CD4-positive, alpha-beta T cell treated with Interleukin-10 for 1 hour (primary cell): ENCODE measurements at regions not wholly inside any gene's neighbourhood (a gene's known extent, or its start where the extent isn't known, plus 50 kb on each side); places are given as distances from the start of the nearest gene placed in this dataset.
"Not testable (repeated sequence)": the region's sequence is repeated elsewhere in the genome, so short reads cannot be mapped to it uniquely, and the experiment has no call there.

ENCODE experiments used
- DNase-seq: peaks from one replicate; pipeline ENCODE4 v3.0.0-alpha.2; 2020

DNA sequence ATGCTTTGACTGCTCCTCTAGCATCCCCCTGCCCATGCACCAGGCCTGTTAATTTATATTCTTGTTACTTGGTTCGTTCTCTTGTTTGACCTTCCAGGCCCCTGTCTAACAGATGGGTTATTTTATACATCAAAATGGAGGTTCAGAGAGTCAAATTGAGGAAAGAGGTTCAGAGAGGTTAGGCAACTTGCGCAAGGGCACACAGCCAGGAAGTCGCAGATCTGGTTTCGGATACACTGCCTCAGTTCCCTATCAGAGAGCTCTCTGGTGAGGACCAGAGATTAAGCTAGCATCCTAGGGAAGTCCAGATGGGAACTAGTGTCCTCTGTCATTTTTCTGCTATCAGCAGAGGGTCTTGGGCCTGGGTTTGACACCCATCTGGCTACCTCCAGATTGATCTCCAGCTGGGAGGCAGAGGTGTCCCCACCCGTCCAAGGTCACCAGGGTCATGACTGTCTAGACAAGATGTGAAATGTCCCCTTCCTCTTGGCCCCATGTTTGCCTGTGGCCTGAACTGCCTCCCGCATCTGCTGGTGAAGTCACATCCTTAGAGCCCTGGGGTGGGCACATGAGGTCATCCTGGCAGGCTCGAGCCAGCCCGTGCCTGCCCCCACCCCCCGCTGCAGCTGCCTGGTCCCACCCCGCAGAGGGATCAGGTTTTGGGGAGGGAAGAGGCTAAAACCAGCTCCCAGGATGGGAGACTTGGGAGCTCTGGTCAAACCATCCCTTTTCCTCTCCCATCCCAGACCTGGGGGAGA, 84.3 kb upstream of the NCOR2 start:
- DNase-seq = no peak

GRCh38 chr12:124650912-124651311, 83.5 kb upstream of the NCOR2 start:
- DNase-seq = no peak

GRCh38 chr12:124648710-124649384, 81.4 kb upstream of the NCOR2 start:
- no peak for DNase-seq

DNA sequence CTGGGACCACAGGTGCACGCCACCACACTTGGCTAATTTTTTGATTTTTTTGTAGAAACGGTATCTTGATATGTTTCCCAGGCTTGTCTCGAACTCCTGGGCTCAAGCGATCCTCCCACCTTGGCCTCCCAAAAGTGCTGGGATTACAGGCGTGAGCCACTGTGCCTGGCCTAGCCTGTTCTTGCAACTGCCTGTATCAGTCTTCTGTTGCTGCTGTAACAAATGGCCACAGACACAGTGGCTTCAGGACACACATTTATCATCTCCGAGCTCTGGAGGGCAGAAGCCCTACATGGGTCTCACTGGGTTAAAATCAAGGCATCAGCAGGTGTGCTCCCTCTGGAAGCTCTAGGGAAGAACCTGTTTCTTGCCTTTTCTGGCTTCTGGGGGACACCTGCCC, 79.9 kb upstream of the NCOR2 start:
- DNase-seq = no peak

DNA sequence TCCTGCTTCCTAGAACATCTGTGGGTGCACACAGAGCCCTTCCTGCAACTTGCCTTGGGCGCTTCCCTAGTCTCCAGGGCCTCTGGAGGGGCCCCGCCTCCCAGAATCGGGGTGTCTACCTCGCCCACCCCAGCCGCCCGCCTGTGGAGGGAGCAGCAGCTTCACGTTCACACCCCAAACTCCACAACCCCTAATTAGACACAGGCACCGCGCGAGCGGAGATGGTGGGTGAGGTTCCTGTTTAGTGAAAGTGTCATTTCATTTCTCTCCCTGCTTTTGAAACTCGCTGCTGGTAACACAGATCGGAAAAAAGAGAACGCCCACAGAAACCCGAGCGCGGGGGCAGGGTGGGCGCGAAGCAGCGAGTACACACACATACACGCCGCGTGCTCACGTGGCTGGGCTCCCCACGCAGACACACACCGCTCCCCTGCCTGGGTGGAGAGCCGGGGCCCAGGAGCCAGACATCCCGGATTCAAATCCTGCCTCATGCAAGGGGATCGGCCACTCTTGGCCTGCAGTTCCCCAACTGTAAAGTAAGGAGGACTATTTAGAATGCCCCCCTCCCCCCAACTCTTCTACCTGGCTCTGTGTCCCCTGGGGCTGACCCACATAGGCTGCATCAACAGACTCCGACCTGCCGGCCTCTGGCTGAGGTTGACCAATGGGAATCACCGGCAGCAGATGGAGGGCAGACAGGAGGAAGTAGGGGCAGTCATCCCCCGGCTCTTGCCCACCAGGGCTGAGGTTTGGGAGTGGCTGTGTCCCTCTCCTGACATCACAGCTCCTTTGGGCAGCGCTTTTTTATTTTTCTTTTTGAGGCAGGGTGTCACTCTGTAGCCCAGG, 79.2 kb upstream of the NCOR2 start:
- DNase-seq = no peak

DNA sequence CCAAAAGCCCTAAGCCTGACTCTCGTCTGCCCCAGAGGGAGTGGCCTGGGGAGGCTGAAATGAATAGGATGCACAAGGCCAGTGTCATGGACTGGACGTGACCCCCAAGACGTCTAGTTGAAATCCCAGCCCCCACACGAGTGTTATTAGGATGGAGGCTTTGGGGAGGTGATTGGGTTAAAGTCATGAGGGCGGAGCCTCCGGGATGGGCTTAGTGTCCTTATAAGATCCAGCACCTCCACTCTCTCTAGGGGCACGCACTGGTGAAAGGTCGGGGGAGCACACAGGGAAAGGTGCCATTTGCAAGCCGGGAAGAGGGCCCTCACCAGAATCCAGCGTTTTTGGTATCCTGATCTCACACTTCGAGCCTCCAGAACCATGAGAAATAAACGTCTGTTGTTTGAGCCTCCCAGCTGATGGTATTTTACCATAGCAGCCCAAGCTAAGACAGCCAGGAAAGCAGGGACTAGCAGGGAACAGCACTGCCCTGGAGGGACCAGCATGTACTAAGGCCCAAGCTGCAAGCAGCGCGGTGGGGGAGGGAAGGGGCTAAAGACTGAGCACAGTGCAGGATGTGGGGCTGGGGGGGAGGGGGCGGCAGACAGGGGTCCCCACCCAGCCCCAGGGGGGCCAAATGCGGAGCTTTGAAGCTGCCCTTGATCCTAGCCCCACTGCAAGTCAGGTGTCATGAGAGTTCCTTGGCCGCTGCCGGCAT, 78.3 kb upstream of the NCOR2 start:
- DNase-seq = no peak

- not testable (repeated sequence) for DNase-seq
Measured at GRCh38 chr12:124643768-124644167, 76.4 kb upstream of the NCOR2 start.

- DNase-seq = no peak
Measured at GRCh38 chr12:124642105-124642504, 74.7 kb upstream of the NCOR2 start.

DNA sequence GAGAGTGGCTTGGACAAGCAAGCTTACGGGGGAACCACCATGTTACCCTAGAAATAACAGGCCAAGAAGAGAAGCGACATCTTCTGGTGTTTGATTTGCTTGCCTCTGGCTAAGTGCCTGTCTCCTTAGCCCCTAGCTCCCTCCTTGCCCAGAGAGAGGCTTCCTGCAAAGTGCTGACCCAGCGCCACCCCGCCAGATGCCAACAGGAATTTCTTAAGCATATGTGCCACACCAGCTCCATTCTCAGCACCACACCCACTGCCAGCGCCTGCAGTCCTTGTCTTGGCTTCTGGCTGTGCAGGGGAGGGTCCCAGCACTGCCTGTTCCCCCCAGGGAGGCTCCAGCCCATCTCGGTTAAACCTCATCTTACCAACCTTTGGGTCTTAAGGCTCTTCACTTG, 74.2 kb upstream of the NCOR2 start:
- no peak for DNase-seq

DNA sequence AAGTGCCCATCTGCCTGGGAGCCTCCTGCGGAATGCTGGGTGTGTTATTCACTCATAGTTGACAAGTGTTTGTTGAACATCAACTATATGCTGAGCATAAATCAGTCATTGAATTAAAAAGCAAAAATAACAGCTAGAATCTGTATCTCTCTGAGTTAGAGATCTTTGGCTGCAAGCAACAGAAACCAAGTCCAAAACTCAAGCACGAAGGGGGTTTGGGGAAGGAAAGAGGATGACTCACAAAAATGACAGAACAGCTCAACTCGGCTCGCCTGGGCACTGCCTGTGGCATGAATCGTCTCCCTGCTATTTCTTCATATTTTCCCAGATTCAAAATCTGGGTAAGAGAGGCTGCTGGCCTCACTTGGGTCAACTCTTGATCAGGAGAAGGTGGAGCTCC, 72.6 kb upstream of the NCOR2 start:
- no peak for DNase-seq

DNA sequence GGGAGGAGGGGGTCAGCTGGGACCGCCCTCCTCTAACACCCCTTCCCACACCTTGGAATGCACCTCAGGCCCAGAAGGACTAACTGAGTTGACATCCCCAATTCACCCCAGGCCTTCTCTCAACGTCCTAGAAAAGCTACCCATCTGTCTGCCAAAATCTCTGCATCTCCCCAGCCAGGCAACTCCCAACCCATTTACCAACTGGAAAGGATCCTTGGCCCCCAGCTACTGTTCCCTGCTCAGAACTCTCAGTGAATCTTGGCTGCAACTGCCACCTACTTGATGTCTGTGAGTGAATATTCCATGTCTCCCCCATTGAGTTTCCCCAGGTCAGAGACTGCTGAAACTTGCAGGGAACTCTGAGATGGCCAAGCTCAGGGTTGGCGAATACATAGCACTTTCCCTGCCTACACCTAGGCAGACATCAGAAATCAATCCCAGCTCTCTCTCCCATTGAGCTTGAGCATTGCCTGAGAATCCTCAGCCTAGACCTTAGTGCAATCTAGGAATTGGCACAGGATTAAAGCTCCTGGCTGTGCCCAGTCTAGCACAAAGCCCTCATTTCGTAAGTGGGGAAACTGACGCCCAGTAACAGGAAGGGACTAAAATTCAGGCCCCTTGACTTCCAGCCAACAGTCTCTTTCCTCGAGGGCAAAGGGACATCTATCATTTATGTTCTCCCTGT, 71.9 kb upstream of the NCOR2 start:
- no peak for DNase-seq

GRCh38 chr12:124637581-124637981, 70.2 kb upstream of the NCOR2 start:
- no peak for DNase-seq

DNA sequence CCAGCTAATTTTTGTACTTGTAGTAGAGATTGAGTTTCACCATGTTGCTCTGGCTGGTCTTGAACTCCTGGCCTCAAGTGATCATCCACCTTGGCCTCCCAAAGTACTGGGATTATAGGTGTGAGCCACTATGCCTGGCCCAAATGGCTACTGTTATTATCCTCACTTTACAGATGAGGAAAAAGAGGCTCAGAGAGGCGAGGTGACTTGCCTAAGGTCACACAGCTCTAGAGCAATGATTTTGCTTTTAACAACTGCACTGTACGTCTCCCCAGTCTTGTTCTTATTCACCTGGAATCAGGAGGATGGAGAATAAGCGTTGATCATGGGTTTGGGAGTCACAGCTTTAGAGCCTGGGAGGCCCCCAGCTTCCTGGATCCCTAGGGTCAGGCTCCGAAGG, 69.8 kb upstream of the NCOR2 start:
- DNase-seq = no peak

GRCh38 chr12:124636138-124636978, 68.9 kb upstream of the NCOR2 start:
- DNase-seq = peak; percentile 61

DNA sequence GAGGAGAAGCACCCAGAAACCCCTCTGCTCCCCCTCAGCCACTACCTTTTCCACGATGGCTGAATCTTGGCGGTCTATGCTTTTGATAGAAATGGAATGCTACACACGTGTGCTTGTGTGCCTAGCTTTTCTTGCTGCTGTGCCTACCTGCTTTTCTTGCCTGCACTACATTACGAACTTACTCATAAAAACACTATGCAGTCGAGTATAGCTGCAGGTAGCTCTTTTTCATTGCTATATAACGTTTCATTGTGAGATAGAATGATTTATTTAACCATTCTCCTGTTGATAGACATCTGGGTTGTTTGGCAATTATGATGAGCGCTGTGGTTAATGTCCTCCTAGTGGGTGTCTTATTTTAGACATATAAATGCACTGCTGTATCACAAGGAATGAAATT, 67.9 kb upstream of the NCOR2 start:
- no peak for DNase-seq

GRCh38 chr12:124633365-124634362, 66.3 kb upstream of the NCOR2 start:
- no peak for DNase-seq

DNA sequence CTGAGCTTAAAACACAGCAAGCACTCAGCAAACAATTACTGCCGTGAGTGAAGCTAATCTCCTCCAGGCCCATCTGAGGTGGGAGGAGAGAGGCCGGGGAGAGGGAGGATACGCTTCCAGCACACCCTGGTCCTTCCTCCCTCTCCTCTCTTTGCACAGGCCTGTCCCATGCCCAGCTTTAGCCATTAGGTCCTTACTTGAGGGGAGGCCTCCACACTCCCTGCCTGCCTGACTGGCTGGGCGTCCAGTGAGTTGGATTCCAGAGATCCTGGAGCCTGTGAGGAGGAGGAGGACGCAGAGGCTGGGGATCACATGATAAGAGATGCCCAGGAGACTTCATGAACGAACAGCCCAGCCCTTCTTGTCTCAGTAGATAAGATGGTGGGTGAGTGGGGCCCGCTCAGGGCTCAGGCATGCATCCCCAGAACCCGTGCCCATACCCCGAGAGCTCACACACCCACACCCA, 65.1 kb upstream of the NCOR2 start:
- DNase-seq = no peak

GRCh38 chr12:124631681-124632256, 64.4 kb upstream of the NCOR2 start:
- no peak for DNase-seq

- DNase-seq = no peak
Measured at GRCh38 chr12:124630791-124631313, 63.4 kb upstream of the NCOR2 start.
